Esophagus (tissue), 2 donors: ENCODE measurements at regions not wholly inside any gene's neighbourhood (a gene's known extent, or its start where the extent isn't known, plus 50 kb on each side); places are given as distances from the start of the nearest gene placed in this dataset.
A peak's percentile ranks its signal among the peaks of the same experiment; 100 is the strongest.

ENCODE experiments used
- H3K27ac ChIP-seq, 2 donors: one replicate each; pipeline ENCODE4 v1.5.1; 2013; ENCODE audit warnings: low read depth in 2 of 2, mild to moderate bottlenecking in 2 of 2, inconsistent platforms in 1 of 2, low read length in 1 of 2, moderate library complexity in 1 of 2
- H3K27me3 ChIP-seq, 2 donors: one replicate each; pipeline ENCODE4 v1.6.1; 2013; ENCODE audit warnings: low read length in 2 of 2, control low read depth in 1 of 2, mild to moderate bottlenecking in 1 of 2; ENCODE audit not compliant: insufficient read depth in 2 of 2, control insufficient read depth in 1 of 2
- H3K36me3 ChIP-seq, 2 donors: one replicate each; pipeline ENCODE4 v1.6.1; 2013; ENCODE audit warnings: low read length in 1 of 2; ENCODE audit not compliant: control insufficient read depth in 2 of 2, insufficient read depth in 2 of 2
- H3K4me1 ChIP-seq, 2 donors: one replicate each; pipeline ENCODE4 v1.6.1; 2013; ENCODE audit warnings: low read length in 1 of 2; ENCODE audit not compliant: control insufficient read depth in 2 of 2, insufficient read depth in 2 of 2
- H3K4me3 ChIP-seq, 2 donors: one replicate each; pipeline ENCODE4 v1.5.1; 2013; ENCODE audit warnings: low read length in 2 of 2, mild to moderate bottlenecking in 2 of 2, low read depth in 1 of 2, moderate library complexity in 1 of 2
- H3K9me3 ChIP-seq, 2 donors: one replicate each; pipeline ENCODE4 v1.6.1; 2013; ENCODE audit warnings: mild to moderate bottlenecking in 2 of 2, low read depth in 1 of 2, low read length in 1 of 2, moderate library complexity in 1 of 2; ENCODE audit not compliant: control insufficient read depth in 2 of 2, insufficient read depth in 1 of 2
- WGBS, 2 donors: extraction: QIAGEN DNeasy Blood & Tissue Kit; methylation state at CpG; one replicate each; pipeline ENCODE4 v1.1.7; 2013; 5-methylcytosine and 5-hydroxymethylcytosine counted together
- donor health status: healthy with polysubstance abuse.
- donor health status: Bipolar disorder and iron deficiency.

DNA sequence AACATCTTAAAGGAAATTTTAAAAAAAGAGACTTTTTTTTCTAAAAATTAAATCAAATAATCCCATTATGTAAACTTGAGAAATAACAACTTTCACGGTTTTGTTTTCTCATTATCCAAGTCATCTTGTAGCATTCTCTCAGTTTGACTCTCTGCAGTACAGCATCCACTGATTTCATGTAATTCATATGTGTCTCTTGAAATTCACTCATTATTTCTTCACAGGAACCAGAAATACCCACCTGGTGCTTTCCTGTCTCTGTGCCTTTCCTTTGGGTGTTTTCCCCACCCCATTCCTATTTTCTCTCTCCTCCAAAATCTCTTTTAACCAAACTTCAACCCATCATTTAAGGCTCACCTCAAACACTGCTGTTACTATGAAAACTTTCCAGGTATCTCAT, 116.1 kb upstream of the STK17B start:
- H3K9me3 ChIP-seq = no peaks in the 10 kb centered on the region
- WGBS, 2 donors = 74 to 81% methylated on average over 1 of the region's 1 CpG
- no peak overlapping the region for H3K27ac ChIP-seq
- H3K27me3 ChIP-seq = no peaks in the 10 kb centered on the region
- peaks cover 0 to 3% of the 10 kb centered on the region in 2 donors for H3K4me1 ChIP-seq
- no peak overlapping the region for H3K4me3 ChIP-seq
- no peaks in the 10 kb centered on the region for H3K36me3 ChIP-seq

GRCh38 chr2:196288006-196288538, 116.7 kb upstream of the STK17B start:
- 61 to 63% methylated on average over 5 of the region's 5 CpGs for WGBS, 2 donors
- H3K27me3 ChIP-seq = no peaks in the 10 kb centered on the region
- peaks cover 0 to 3% of the 10 kb centered on the region in 2 donors for H3K4me1 ChIP-seq
- no peaks in the 10 kb centered on the region for H3K36me3 ChIP-seq
- H3K27ac ChIP-seq = no peak overlapping the region
- no peak overlapping the region for H3K4me3 ChIP-seq
- H3K9me3 ChIP-seq = no peaks in the 10 kb centered on the region

- Histone ChIP-seq H3K9me3 (no peaks in the 10 kb centered on the region), H3K27ac (no peak overlapping the region), H3K4me3 (no peak overlapping the region), H3K27me3 (no peaks in the 10 kb centered on the region), H3K4me1 (peaks cover 0 to 3% of the 10 kb centered on the region in 2 donors), H3K36me3 (no peaks in the 10 kb centered on the region)
- 66 to 67% methylated on average over 2 of the region's 2 CpGs for WGBS, 2 donors
Measured at GRCh38 chr2:196289000-196289399, 117.6 kb upstream of the STK17B start.

- H3K4me1 ChIP-seq = peaks cover 0 to 3% of the 10 kb centered on the region in 2 donors
- no peak overlapping the region for H3K27ac ChIP-seq
- no peaks in the 10 kb centered on the region for H3K36me3 ChIP-seq
- no peaks in the 10 kb centered on the region for H3K9me3 ChIP-seq
- H3K4me3 ChIP-seq = no peak overlapping the region
- no peaks in the 10 kb centered on the region for H3K27me3 ChIP-seq
Measured at GRCh38 chr2:196290136-196290535, 118.8 kb upstream of the STK17B start.

GRCh38 chr2:196290569-196290968, 119.2 kb upstream of the STK17B start:
- 77 to 83% methylated on average over 1 of the region's 1 CpG for WGBS, 2 donors
- Histone ChIP-seq H3K27me3 (no peaks in the 10 kb centered on the region), H3K4me1 (peaks cover 0 to 3% of the 10 kb centered on the region in 2 donors), H3K4me3 (no peak overlapping the region), H3K9me3 (no peaks in the 10 kb centered on the region), H3K36me3 (no peaks in the 10 kb centered on the region), H3K27ac (no peak overlapping the region)

DNA sequence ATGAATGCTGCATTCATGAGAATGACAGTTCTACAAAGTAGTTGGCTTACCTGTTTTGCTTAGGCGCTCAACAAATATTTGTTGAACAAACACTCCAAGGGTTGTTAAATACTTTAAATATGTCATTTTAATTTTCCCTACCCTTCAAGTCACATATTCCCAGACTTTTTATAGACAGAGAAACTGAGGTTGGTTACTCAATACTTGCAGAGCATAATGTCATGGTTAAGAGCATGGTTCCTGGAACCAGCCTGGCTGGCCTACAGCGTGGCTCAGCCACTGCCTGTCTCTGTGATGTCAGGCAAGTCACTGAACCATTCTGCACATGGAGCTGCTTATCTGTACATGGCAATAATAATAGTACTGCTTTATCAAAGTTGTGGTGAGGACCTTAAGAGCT, 120.0 kb upstream of the STK17B start:
- no peaks in the 10 kb centered on the region for H3K27me3 ChIP-seq
- WGBS, 2 donors = 70 to 79% methylated on average over 2 of the region's 2 CpGs

GRCh38 chr2:196291873-196292800, 120.8 kb upstream of the STK17B start:
- Histone ChIP-seq H3K4me3 (no peak overlapping the region), H3K4me1 (peaks cover 0 to 3% of the 10 kb centered on the region in 2 donors), H3K36me3 (no peaks in the 10 kb centered on the region), H3K9me3 (no peaks in the 10 kb centered on the region), H3K27ac (peak overlapping the region; percentile 19 to 79), H3K27me3 (no peaks in the 10 kb centered on the region)
- WGBS, 2 donors = 66 to 79% methylated on average over 16 of the region's 16 CpGs

More for the DNA sequence above, 120.0 kb upstream of the STK17B start:
- Histone ChIP-seq H3K4me1 (peaks cover 0 to 3% of the 10 kb centered on the region in 2 donors), H3K9me3 (no peaks in the 10 kb centered on the region), H3K4me3 (no peak overlapping the region), H3K36me3 (no peaks in the 10 kb centered on the region), H3K27ac (peak overlapping the region; percentile 57 to 72)

DNA sequence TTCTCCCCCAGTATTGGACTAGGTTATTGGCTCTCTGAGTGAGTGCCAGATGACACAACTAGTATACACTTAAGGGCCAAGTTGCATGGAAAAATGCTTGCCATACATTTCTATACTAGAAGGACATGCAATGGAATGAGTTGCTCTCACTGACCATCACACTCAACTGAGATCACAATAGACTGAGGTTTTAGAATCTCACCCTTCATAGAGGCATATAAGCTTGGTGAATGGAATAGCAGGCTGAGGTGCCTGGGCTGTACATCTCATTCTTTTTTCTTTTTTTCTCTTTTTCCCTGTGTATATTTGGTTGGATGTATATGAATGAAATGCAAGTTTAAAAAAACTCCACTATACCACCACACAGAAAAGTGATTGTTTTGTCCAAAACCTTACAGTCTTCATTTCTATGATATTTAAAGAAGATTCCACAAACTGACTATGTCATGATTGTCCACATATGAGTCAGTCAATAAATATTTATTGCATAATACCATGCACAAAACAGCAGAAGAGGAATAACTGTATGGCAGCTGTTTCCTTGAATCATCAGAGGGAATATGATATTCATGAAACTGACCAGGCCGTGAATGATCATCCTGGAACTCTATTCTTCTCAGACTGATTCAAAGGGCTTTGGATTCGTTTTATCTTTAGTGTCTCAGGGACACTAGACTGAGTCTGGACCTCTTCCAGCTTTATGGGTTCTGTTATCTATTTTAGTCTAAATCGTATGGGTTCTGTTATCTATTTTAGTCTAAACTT, 122.6 kb upstream of the STK17B start:
- Histone ChIP-seq H3K27ac (no peak overlapping the region), H3K4me1 (peaks cover 0 to 3% of the 10 kb centered on the region in 2 donors), H3K27me3 (no peaks in the 10 kb centered on the region), H3K4me3 (no peak overlapping the region), H3K36me3 (no peaks in the 10 kb centered on the region), H3K9me3 (no peaks in the 10 kb centered on the region)
- 57 to 62% methylated on average over 3 of the region's 3 CpGs for WGBS, 2 donors

GRCh38 chr2:196294516-196294909, 123.1 kb upstream of the STK17B start:
- 69 to 81% methylated on average over 1 of the region's 1 CpG for WGBS, 2 donors
- H3K4me1 ChIP-seq = peaks cover 0 to 3% of the 10 kb centered on the region in 2 donors
- H3K4me3 ChIP-seq = no peak overlapping the region
- no peaks in the 10 kb centered on the region for H3K27me3 ChIP-seq
- H3K36me3 ChIP-seq = no peaks in the 10 kb centered on the region
- no peaks in the 10 kb centered on the region for H3K9me3 ChIP-seq
- H3K27ac ChIP-seq = no peak overlapping the region
